Stimulated activated CD8-positive, alpha-beta memory T cell treated with anti-CD3 and anti-CD28 coated beads, Interleukin-12 subunit alpha, Interleukin-12 subunit beta, amount 100 ng/mL, for 24 hours (primary cell): ENCODE measurements at regions not wholly inside any gene's neighbourhood (a gene's known extent, or its start where the extent isn't known, plus 50 kb on each side); places are given as distances from the start of the nearest gene placed in this dataset.
A peak's percentile ranks its signal among the peaks of the same experiment; 100 is the strongest.

ENCODE experiments used
- DNase-seq: peaks from one replicate; pipeline ENCODE4 v3.0.0-alpha.2; 2020; ENCODE audit errors: extremely low read depth

DNA sequence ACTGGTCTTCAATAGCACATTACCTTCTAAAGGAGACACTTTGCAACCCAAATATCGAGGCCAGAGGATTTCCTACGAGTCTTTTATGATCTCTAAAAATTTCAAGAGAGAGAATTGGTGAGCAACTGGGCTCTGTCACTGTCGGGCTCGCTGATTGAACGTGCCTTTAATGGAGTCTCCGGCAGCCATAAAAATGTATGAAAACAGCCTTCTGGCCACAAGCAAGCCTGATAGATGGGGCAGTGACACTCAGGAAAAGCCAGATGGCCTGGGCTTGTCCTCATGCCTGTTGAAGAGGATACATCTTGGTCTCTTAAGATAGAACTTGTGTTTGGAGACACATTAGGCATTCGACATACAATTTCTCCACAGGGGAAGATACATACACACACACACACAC, 419.5 kb upstream of the PROK2 start:
- no peak for DNase-seq

DNA sequence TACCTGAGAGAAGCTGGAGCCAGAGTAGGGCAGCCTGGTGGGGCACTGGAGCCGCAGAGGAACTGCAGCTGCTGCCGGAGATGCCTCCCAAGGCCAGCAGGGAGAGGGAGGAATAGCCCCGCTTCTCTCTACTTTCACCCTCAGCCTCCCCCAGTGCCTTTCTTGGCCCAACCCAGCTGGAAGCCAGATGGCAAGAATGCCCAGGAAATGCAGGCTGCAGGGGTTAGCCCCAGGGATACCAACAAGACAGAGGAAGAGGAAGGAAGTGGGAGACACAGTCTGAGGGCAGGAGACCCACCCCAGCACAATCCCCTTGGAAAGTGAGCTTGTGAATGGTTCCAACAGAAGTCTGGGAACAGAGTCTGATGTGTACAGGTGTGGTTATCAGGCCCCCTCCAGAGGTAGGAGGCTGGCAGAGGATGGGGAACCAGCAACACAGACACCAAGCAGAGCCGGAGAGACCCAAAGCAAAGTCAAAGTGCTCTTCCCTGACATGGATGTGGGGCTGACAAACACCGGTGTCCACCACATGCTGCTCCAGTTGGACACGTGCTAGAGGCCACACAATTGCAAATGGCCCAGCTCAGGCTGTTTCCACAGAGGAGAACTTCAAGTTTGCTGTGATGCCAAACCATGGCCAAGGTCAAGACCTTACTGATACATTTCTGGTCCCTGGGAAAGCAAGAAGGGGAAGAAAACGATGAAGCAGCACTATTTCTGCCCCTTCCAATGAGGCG, 418.8 kb upstream of the PROK2 start:
- no peak for DNase-seq

DNA sequence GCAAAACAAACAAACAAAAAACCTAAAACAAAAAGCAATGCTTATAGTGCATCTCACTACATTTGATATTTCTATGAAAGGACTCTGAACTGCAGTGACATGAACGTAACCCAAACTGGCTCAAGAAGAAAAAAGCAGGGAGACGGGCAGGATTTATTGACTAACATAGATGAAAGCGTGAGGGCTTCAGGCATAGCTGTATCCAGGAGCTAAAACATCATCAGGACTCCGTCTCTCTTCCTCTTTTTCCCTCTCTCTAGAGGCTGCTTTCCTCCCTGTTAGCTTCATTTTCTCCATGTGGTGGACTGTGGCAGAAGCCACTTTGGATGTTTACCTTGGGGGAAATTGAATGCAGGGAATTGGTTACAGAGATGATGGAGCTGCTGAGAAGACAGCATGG, 418.2 kb upstream of the PROK2 start:
- no peak for DNase-seq

DNA sequence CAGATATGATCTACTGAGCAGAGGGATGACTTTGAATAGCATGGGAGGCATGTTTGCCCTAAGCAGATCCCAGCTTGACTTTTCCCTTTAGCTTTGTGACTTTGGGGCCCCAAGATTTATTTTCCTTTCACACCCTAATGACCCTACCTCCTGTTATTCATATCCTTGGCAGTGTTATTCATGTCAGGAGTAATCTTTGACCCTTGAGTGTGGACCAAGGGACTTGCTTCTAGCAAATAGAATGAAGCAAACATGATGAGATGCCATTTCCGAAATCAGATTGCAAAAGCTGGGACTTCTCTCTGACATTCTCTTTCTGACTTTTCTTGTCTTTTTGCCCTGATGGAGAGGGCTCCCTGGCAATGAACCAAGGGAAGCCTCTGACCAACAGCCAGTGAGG, 415.4 kb upstream of the PROK2 start:
- no peak for DNase-seq

DNA sequence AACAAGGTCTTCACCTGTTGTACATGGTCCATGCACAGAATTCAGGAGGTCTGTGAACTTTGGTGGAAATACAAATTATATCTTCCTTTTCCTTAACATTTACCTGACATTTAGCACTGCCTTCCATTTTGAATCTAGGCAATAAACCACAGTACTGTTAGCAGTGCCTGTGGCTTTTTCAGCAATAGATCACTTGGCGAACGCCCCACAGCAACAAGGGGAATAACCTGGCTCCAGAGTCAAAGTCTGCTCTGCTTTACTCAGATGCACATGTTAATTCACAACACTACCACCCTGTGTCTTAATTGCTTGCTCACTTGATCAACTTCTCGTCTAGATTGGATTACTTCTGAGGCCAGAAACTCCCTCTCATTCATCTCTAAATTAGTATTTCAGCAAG, 414.6 kb upstream of the PROK2 start:
- DNase-seq: no peak

DNA sequence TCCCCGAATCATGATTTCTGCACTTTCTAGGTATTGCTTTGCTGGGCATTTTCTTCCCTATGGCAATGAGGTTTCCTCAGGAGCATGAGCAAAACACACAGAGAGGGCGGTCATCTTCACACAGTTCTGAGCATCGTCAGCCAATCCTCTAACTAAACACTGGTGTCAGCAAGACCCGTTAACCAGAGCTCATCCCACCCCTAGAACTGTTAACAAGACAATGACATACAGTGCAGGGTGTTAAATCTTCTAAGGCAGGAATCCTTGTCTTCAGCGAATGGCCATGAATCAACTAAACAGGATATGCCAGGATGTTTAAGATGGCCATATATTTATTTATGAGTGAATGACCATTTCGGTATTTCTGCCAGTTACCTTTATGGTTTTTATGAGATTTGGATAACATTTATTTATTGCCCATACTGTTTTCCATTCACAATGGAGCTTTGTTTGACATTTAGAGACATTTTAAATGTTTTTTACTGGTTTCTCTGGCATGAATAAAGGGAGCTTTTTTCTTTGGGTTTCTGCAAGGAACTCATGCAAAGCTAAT, 411.5 kb upstream of the PROK2 start:
- DNase-seq: no peak

DNA sequence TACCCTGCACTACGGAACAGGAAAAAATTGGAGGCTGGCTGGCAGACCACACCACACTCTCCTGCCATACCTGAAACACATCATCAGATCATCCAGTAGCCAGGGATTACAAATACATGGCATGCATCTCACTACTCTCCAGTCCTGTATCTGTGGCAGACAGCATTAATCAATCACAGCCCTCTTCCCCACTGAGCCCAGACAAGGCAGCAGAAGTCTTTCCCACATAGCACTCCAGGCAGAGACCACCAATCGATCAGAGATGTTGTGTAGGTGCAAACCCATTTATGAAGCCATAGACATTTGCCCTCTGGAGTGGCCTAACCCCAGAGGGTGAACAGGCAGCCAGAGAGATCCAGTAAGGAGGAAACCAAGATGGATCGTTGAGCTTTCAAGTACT, 410.9 kb upstream of the PROK2 start:
- no peak for DNase-seq

DNA sequence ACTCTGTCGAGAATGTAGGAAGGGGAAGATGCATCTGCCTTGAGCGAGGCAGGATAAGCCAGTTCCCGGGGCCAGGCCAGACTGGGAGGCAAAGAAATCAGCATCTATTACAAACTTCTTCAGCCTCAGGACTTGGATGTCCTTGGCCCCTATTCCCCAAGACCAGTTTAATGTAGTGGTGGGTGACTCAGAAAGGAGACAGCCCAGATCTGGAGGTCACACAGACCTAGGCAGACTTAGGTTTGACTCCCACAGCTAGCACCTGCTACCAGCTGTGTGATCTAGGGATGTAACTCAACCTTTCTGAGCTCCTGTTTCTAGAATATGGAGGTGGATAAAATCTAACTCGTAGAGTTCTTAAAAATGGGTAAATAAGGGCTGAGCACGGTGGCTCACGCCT, 409.5 kb upstream of the PROK2 start:
- no peak for DNase-seq

DNA sequence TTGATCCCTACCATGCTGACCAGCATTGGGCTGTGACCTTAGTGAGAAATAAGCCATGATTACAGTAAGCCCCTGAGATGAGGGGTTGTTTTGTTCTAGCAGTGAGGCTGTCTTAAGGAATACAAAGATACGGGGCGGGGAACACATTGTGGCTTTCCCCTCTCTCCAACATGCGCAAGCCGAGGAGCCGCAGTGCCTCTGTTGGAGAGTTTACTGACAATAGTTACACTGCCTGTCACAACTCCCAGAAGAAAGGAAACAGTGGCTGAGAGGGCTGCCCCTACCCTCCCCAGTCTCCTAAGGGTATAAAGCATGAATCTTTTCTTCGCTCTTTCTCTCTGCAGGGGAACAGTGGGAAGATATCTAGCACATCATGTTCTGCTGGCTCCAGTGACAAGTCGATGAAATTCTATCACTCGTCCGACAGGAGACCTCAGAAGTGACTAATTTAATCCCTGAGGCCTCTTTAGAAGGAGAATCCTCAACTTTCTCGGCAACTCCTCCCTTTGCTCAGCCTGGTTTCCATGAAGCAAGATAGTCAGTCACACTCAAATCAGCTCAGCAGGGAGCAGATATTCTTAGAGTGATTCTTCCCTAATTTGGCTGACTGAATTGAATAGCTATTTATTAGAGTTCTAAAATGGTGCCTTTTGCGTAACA, 409.0 kb upstream of the PROK2 start:
- no peak for DNase-seq

DNA sequence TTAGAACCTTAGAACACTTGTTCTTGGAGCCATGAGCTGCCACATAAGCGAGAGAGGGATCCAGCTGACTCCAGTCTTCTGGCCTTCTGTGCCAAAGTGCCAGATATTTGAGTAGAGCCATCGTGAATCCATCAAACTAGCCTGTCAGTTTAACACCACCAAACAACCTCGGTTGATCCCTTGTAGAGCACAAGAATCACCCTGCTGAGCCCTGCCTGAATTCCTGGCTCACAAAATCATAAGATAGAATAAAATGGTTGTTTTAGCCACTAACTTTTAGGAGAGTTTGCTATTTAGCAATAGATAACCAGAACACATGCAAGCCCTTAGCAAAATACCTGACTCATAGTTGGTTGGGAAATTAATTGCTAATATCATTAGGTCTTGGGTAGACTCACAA, 407.6 kb upstream of the PROK2 start:
- no peak for DNase-seq

DNA sequence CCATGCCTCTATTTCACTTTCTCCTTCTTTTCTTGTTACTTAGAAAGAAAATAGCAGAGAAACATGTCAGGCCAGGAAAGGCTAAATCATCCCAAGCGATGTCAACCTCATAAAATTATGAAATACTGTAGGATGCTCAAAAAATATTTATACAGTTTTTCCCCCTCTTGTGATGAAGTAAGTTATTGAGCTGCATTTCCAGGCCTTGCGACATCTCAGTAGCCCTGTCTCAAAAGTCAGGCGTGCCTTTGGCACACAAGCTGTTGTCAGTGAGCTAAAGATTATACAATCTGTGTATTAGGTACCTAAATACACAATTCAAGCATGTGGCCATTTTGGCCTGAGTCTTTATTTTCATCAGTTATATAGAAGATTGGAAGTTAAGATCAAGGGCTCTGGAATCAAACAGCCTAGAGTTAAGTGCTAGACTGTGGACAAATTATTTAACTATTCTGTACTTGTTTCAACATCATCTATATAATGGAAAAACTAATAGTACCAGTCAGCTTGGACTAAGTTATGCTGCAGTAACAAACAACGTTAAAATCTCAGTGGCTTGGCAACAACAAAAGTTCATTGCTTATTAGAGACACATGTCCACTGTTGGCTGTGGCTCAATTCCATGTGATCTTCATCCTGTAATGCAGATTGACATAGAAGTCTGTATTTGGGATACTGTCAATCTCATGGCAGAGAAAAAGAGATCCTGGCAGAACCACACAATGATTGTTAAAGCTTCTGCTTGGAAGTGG, 406.4 kb upstream of the PROK2 start:
- no peak for DNase-seq

DNA sequence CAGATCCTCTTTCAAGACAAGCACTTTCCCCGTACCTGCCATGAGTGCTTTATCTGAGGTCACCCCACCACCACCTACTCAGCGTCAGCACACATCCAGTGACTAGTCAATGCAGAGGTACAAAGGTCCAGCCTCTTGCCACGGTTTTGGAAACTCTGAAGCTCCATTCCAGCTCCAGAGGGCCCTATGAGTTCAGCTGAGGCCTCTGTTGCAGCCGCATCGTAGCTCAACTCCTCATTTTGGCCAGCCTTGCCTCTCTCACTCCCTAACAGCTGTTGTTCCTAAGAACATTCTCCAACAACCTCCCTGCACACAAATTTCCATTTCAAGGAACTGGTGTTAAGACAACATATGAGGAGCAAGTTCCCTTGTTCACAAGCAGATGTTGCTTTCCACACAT, 405.1 kb upstream of the PROK2 start:
- DNase-seq: no peak

DNA sequence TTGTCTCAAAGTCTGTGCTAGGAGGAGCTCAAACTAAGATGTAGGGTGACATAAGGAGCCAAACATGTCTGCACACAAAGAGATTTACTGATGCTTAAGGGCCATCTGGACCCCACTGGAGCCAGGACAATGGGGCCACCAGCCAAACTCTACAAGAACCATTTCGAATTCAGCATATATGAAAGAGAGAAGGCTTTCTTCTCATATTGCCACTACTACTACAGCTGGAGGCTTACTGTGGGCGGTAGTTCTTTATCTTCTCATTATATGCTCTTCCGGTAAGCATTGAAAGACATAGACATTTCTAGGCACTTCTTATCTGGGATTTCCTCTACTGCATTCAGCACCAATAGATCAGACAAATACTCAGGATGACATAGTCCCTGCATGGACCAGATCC, 404.4 kb upstream of the PROK2 start:
- DNase-seq: no peak

DNA sequence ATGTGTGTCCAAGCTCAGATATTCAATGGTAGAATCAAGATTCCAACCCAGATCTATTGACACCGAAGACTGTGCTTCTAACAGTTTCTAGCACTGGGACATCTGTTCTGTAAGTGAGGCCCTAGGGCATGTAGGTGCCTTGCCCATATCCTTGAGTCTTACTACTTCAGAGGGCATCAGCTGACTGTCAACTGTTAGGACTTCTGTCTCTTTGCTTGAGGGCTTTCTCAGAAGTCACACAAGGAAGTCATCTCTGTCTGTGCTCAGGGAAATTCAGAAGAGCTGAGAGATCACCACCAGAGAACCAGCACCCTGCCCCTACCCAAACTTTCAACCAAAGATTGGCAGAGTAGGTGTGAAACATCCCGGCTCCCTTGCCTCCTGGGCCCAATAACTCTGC, 403.6 kb upstream of the PROK2 start:
- DNase-seq: no peak

DNA sequence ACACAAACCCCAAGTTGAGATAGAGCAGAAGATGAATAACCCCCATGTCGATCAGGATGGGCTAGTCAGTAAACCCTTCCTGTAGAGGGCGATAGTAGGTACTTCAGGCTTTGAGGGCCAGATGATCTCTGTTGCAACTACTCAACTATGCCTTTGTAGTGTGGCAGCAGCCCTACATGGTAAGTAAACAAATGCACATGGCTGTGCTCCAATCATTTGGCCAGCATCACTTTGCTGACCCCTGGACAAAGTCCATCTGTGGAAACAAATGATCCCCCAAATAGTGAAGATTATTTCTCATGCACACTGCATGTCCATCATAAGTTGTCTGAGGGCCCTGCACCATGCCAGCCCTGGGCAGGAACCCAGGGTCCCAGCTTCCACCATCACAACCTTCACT, 402.2 kb upstream of the PROK2 start:
- no peak for DNase-seq

DNA sequence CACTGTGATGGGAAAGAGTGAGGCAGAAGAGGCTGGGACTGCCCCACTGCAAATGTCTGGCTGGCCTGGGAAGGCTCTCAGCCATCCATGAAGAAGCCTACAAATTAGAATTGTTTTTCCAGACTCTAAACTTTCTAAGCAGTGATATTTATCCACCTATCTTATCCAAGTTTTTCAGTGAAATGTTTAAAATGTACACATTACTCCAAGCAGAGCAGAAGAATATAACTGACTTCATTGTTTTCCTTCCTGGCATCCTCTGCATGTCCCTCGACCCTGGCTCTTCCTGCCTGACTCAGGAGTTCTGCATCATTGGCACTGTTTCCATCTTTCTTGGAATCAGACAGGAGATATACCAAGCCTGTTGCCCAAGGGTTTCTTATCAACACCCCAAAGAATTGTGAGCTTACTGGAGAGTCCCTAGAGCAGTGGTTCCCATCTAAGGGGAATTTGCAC, 401.5 kb upstream of the PROK2 start:
- DNase-seq: no peak

DNA sequence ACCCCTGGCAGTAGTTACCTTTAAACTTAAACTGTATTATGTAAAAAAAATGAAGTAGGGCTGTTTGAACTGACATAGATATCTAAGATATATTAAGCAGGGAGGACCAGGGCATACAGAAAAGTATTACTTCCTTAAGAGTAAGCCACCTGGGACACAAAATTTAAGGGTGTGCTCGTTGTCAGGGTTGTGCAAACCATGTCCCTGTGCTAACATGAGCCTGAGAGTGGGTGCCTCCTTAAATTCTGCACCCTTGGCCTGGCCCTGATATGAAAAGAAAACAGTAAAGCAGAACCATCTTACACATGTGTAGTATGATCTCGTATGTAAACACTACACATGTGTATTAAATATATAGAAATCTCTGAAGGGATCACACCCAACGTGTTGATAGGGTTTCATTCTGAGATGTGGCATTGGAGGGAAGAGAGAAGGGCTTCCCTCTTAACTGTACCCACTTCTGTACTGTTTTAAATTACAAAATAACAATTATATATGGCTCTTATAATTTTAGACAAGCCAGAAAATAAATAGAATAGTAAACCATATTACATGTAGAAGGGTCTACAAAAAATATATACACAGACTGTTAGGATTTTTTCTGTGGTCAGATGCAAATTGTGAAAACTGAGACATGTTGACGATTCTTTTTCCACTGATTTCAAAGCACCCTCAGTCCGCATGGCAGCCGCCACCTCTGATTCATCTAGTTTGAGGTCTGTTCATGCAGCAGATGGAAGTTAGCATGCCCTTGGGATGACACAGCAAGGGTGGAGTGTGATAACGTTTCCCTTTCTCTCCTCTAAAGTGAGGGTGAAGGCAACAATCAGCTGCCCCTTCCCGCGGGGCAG, 400.8 kb upstream of the PROK2 start:
- DNase-seq: peak; percentile 5

DNA sequence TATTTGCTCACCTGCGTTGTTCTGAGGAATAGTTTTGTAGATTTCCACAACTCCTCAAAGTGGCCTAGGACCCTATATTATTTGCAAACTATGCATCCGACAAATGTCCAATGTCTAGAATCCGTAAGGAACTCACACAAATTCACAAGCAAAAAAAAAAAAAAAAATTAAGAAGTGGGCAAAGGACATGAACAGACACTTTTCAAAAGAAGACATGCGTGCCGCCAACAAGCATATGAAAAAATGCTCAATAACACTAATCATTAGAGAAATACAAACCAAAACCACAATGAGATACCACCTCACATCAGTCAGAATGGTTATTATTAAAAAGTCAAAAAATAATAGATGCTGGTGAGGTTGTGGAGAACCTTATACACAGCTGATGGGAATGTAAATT, 398.5 kb upstream of the PROK2 start:
- no peak for DNase-seq

DNA sequence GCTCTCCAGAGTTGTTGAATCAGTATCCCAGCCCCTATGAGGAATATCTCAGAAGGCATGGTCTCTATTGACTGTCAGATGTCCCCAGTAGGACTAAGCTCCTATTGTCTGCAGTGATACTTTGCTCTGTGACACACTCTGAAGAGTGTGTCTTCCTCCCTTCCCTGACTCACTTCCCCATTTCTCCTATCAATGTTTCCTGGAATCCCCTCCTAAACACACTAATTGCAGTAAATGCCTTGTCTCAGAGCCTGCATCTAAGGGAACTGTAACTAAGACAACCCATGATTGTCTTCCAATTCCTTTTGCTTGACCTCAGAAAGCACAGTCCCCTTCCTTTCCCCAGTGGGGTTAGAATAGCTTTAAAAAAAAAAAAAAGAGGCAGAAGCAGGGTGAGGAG, 397.3 kb upstream of the PROK2 start:
- DNase-seq: no peak

DNA sequence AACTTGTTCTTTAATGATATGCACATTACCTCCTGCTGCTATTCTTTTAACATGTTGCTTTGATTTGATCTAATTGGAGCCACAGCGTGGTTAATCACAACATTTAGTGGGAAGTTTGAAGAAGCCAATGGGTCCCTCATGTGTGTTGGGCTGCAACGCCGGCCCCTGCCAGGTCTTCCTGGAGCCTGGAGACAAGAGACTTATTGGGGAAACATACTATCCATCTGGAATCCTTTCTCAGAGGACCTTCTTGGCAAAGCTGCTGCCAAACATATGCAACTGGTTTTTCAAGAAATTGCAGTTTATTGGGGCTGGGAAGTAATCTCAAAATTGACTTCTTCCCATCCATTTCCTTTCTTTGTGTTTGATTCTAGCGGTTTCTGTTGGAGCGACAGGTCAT, 396.3 kb upstream of the PROK2 start:
- no peak for DNase-seq

DNA sequence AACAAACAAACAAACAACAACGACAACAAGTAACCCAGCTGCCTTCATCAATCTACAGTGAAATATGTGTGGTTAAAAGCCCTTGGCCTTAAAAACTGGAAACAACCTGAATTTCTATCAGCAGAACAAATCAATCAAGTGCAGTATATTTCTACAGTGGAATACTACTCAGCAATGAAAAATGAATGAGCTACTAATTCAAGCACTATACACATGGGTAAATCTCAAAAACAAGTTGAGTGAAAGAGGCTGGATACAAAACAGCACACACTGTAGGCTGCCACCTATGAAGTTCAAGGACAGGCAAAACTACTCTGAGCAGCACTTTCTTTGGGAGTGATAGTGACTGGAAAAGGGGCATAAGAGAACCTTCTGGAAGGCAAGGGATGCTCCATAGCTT, 395.5 kb upstream of the PROK2 start:
- DNase-seq: no peak

DNA sequence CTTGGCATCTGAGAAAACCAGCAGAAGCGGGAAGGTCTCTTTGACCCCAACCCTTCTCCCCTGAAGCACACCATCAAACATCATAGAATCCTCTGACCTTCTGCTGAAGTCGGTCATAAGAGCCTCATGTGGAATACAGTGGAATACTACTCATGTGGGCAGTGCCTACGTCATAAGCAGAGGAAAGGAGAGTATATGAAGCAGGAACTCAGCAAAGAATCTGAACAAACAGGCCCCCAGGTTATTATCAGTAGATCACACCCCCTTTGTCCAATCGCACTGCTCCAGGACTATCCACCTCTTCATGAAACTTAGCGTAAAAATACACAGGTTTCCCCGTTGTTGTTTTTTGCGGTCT, 394.1 kb upstream of the PROK2 start:
- DNase-seq: no peak
